Right lobe of liver (tissue), 6 donors: ENCODE measurements at regions not wholly inside any gene's neighbourhood (a gene's known extent, or its start where the extent isn't known, plus 50 kb on each side); places are given as distances from the start of the nearest gene placed in this dataset.

Source experiments
- ATAC-seq, 4 donors: fragments of 200-7000 bp; cut with Tn5 transposase; one replicate each; pipeline ENCODE4 v1.9.1; 2020; ENCODE audit warnings: mild to moderate bottlenecking in 4 of 4, moderate library complexity in 4 of 4
- DNase-seq, 3 donors: peaks; one replicate each; pipeline ENCODE4 v3.0.0-alpha.2; 2020
- H3K27ac ChIP-seq, 3 donors: fragments of 200-600 bp; one replicate each; pipeline ENCODE4 v1.8.0; 2022
- H3K27me3 ChIP-seq, 2 donors: fragments of 200-600 bp; one replicate each; pipeline ENCODE4 v1.8.0; 2022
- H3K36me3 ChIP-seq, 4 donors: fragments of 200-600 bp; sonication (generic) in 1 of 4; one replicate each; pipeline versions ENCODE4 v1.5.1 to v1.8.0; 2017 to 2022; ENCODE audit warnings: control low read depth in 1 of 4
- H3K4me1 ChIP-seq, 4 donors: fragments of 200-600 bp; sonication (generic) in 1 of 4; one replicate each; pipeline versions ENCODE4 v1.5.1 to v1.8.0; 2017 to 2022; ENCODE audit warnings: control low read depth in 1 of 4
- H3K4me3 ChIP-seq, 3 donors: fragments of 200-600 bp; one replicate each; pipeline ENCODE4 v1.8.0; 2022
- H3K9me3 ChIP-seq, 4 donors: fragments of 200-600 bp; sonication (generic) in 1 of 4; one replicate each; pipeline versions ENCODE4 v1.5.1 to v1.8.0; 2017 to 2022; ENCODE audit warnings: control low read depth in 1 of 4
- CTCF ChIP-seq, 4 donors: fragments of 200-600 bp in 3 of 4; fragments of 450-650 bp in 1 of 4; IDR thresholded peaks; one replicate each; pipeline versions ENCODE4 v1.5.1 to v1.8.0; 2016 to 2022; ENCODE audit warnings: antibody characterized with exemption in 4 of 4, mild to moderate bottlenecking in 2 of 4
- POLR2A ChIP-seq: fragments of 450-650 bp; IDR thresholded peaks from one replicate; pipeline ENCODE4 v1.6.1; 2017; ENCODE audit warnings: antibody characterized with exemption, mild to moderate bottlenecking
- WGBS: methylation state at CpG from one replicate; pipeline ENCODE4 v1.1.6; 2018; ENCODE audit warnings: low coverage, low lambda C conversion rate; ENCODE audit not compliant: insufficient coverage; ENCODE audit errors: missing lambda C conversion rate; 5-methylcytosine and 5-hydroxymethylcytosine counted together
- intact Hi-C, 2 donors: fragments of 100-400 bp; cut with DNase I; formaldehyde crosslinking; loops; one replicate each; pipeline versions ENCODE4 v1.11.2 to v1.14.1; 2022
- donor health status: DM: no; HTN: yes; CAD: no.
- donor health status: DM: no; HTN: no; CAD: no.
- donor health status: DM: no; HTN: no; CAD: no.
- donor health status: DM: no; HTN: yes; CAD: no.
- donor health status: DM: no; HTN: yes; CAD: no.

- ATAC-seq (no peak), DNase-seq (no peak)
- no peak overlapping the region for H3K27ac ChIP-seq
- no peaks in the 10 kb centered on the region for H3K4me1 ChIP-seq
- 42% methylated on average over 1 of the region's 1 CpG for WGBS
- no peaks in the 10 kb centered on the region for H3K36me3 ChIP-seq
- intact Hi-C loops: no loop called here
- no peak overlapping the region for H3K4me3 ChIP-seq
- TF ChIP-seq CTCF (IDR thresholded peaks at IDR 0.05) (no peak), POLR2A (no peak)
- H3K27me3 ChIP-seq: no peaks in the 10 kb centered on the region
- H3K9me3 ChIP-seq: no peaks in the 10 kb centered on the region
Observed at GRCh38 chr6:126767711-126768110, 350.8 kb upstream of the RSPO3 start.

- Histone ChIP-seq H3K9me3 (no peaks in the 10 kb centered on the region), H3K27me3 (no peaks in the 10 kb centered on the region), H3K27ac (no peak overlapping the region), H3K4me3 (no peak overlapping the region), H3K4me1 (no peaks in the 10 kb centered on the region), H3K36me3 (no peaks in the 10 kb centered on the region)
- intact Hi-C loops: no loop called here
- DNase-seq (no peak), ATAC-seq (no peak)
- TF ChIP-seq CTCF (IDR thresholded peaks at IDR 0.05): no peak
- no peak for TF ChIP-seq POLR2A
- 18% methylated on average over 1 of the region's 1 CpG for WGBS
Observed at GRCh38 chr6:126770176-126770575, 348.3 kb upstream of the RSPO3 start.

- no peaks in the 10 kb centered on the region for H3K27me3 ChIP-seq
- peak in 2 of 4 donors; percentile 18 to 60 for ATAC-seq
- intact Hi-C loops: no loop called here
- H3K4me1 ChIP-seq: no peaks in the 10 kb centered on the region
- H3K27ac ChIP-seq: no peak overlapping the region
- DNase-seq: no peak
- TF ChIP-seq POLR2A (no peak), CTCF (IDR thresholded peaks at IDR 0.05) (no peak)
- WGBS: 17% methylated on average over 8 of the region's 9 CpGs
- no peak overlapping the region for H3K4me3 ChIP-seq
- H3K9me3 ChIP-seq: no peaks in the 10 kb centered on the region
- H3K36me3 ChIP-seq: no peaks in the 10 kb centered on the region
Observed at GRCh38 chr6:126773112-126773805, 345.2 kb upstream of the RSPO3 start.

- 53% methylated on average over 3 of the region's 3 CpGs for WGBS
- DNase-seq (no peak), ATAC-seq (no peak)
- intact Hi-C loops: no loop called here
- Histone ChIP-seq H3K4me1 (no peaks in the 10 kb centered on the region), H3K4me3 (no peak overlapping the region), H3K9me3 (no peaks in the 10 kb centered on the region), H3K27me3 (no peaks in the 10 kb centered on the region), H3K36me3 (no peaks in the 10 kb centered on the region), H3K27ac (no peak overlapping the region)
- TF ChIP-seq POLR2A (no peak), CTCF (IDR thresholded peaks at IDR 0.05) (no peak)
Observed at GRCh38 chr6:126779331-126779730, 339.1 kb upstream of the RSPO3 start.
